GM11168 (cell line): ENCODE measurements at regions not wholly inside any gene's neighbourhood (a gene's known extent, or its start where the extent isn't known, plus 50 kb on each side); places are given as distances from the start of the nearest gene placed in this dataset.
"Not testable (repeated sequence)": the region's sequence is repeated elsewhere in the genome, so short reads cannot be mapped to it uniquely, and the experiment has no call there.

Experiments used
- in situ Hi-C: fragments of 300-500 bp; cut with MboI; formaldehyde crosslinking; loops from one replicate; pipeline ENCODE4 v1.12.0; 2022; ENCODE audit warnings: low sequenced_read_pairs; ENCODE audit not compliant: unreplicated experiment

DNA sequence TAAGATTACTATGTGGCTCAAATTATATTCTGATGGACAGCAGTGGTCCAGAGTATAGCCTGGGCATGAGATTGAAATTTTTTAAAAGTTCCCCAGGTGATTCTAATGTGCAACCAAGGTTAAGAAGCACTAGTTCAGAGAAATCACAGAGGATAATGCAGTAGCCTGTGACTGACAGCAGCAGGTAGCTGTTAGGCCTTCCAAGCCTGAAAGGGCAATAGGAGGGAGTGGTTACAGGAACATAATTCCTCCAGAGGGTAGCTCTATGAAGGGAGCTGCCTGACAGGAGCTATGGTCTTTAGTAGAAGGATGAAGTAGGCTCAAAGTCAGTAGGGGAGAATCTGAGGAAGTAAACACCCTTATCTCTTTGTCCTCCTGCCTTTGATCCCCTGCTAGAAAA lies 342.9 kb upstream of the PPP2R3A start:
- in situ Hi-C loops, result no loop called here

DNA sequence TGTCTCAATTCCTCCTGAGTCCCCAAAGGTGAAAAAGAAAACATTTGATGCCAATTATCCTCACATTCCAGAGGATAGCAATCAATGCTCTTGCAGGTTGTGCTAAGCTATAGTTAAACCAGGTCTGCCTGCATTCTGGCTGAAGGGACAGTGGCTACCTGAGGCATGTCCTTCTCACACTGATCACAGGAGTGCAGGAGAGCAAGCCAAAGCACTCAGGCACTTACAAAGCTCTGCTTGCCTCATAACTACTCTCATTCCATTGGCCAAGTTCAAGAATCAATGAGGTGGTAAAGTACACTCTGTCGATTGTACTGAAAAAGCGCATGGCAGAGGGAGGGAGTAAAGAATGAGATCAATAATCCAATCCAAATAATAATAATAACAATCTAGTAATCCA lies 342.0 kb upstream of the PPP2R3A start:
- in situ Hi-C loops, result no loop called here

DNA sequence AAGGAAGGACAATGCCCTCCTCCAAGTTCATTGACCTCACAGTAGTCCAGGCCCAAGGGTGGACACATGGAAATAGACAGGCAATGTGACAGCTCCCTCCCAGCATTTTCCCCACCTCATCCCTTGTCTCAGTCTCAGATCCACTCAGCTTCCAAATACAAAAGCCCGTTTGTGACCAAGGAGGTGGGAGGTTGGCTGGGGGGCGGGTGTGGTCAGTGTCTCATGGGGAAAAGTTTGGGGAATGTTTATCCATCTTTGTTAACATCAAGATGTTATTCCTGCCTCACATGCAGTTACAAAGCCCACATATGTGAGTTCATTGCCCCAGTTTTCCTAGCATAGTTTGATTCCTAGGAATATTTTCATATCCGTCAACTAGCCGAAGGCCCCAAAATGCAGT lies 338.5 kb upstream of the PPP2R3A start:
- in situ Hi-C loops, result no loop called here

DNA sequence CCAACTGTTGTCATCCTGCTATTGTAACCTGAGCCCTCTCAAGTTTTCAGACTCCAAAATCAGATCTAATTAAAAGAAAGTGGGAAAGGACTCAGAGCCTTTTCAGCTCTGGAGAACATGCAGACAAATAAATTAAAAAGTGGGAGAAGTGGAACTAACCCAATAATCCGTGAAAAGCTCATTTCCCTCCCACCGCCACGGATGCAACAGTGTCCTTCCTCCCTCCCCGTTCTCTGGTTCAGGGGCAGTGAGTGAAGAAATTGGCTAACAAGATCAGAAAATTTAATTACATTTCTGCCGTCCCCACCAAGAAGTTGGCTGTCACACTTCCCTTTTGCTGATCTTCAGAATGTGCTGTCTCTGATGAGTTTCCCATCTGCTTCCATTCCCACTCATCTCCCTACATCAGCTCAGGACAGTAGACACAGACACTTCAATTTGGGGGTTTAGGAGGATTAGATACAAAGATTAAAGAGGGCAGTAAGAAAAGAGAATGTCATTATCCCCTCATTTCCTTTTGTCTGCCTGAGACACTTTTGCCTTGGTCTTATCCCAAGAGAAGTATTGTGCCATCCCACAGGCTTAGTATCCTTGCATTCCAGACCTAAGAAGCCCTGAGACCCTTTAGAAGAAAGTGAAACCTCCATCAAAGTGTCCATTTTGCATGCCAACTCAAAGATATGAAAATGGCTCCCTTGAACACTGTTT lies 335.7 kb upstream of the PPP2R3A start:
- in situ Hi-C loops, result no loop called here

DNA sequence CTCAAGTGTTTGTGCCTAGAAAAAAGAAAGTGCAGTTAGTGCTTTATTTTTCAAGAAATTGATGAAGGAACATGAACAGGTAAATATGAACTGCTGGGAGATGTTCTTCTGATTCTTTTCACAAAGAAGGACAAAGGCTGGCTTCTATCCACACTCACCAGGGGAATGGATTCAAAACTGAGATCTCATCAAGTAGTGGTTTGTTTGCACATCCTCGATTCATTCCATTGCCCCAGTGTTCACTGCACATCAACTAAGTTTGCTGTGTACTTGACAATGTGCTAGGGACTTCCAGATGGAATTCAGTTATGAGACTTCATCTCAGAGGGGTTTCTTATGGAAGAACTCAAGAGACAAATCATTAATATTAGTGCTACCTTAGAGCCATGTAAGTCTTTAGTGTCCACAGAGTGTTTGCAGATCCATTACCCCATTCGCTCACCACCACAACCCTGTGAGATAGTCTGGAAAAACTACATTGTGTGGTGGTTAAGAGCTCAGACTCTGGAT lies 332.9 kb upstream of the PPP2R3A start:
- in situ Hi-C loops, result no loop called here

DNA sequence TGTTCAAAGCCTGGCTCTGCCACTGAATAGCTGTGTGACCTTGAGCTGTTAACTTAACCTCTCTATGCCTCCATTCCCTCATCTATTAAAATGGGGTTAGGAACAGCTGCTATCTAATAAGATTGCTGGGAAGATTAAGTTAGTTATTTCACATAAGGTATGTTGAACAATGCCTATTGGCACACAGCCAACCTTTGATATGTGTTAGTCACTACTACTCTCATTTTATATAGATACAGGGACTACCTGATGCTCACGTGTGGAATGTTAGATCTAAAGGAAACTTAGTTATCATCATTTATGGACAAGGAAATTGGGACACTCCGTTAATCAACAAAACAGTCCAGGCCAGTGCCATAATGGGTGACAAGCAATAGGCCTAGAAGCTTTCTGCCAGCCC lies 332.4 kb upstream of the PPP2R3A start:
- in situ Hi-C loops, result no loop called here

DNA sequence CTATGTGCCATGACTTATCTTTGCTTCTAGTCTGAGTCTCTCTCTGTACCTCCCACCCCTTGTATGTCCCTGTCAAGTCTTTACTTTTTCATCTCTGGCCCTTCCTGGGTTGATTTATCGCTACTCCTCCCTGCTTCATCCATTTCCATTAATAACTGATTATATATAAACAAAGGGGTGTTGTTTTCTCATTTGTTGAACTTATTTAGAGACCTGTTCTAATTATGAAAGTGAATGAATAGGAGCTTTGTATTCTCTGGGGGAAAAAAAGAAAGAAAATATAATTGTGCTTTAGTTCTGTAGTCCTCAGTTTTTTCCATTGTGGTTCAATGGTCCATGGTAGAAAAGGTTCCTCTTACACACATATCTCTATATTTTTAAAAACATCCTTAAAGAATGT lies 328.9 kb upstream of the PPP2R3A start:
- in situ Hi-C loops, result no loop called here

DNA sequence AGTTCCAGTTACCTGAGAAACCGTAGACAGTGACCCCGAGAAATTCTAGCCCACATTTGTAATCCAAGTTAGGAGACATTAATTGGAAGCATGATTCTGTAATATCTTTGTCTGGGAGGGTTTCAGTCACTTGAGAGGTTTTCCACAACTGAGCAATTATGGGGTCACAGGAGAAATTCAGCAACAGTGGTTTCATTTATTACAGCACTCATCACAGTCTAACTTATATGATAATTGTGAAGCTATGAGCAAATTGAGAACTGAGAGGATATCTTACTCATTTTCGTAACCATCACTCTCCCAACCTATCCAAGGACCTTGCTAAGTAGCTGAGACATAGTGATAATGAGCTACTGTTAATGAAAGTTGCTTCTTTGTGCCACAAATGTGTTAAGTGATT lies 328.5 kb upstream of the PPP2R3A start:
- in situ Hi-C loops, result no loop called here

DNA sequence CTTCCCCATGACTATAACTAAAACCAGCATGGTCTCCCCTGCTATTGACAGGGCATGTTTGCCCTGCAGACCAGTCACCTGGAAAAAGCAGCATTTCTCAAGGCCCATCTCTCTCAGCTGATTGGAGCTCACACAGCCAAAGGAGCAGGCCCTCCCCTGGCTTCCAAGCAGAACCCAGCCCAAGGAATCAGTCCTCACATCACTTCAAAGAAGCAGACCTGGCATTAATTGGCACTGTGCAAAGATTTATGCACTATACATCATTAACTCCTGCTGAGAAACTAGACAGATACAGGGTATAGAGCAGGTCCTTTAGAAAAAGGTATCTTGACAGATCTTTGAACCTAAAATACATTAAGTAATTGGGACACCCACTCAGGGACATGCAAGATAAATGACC lies 323.8 kb upstream of the PPP2R3A start:
- in situ Hi-C loops, result no loop called here

DNA sequence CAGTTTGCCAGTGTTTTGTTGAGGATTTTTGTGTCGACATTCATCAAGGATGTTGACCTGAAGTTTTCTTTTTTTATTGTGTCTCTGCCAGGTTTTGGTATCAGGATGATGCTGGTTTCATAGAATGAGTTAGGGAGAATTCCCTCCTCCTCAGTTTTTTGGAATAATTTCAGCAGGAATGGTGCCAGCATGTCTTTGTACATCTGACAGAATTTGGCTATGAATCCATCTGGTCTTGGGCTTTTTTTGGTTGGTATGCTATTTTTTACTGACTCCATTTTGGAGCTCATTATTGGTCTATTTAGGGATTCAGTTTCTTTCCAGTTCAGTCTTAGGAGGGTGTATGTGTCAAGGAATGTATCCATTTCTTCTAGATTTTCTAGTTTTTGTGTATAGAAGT lies 320.0 kb upstream of the PPP2R3A start:
- in situ Hi-C loops, result no loop called here

DNA sequence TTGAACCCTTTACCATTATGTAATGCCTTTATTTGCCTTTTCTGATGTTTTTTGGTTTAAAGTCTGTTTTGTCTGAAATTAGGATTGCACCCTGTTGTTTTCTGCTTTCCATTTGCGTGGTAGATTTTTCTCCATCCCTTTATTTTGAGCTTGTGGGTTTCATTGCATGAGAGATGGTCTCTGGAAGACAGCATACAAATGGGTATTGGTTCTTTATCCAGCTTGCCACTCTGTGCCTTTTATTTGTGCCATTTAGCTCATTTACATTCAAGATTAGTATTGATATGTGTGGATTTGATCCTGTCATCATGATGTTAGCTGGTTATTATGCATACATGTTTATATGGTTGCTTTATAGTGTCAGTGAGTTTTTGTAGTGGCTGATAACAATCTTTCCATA lies 318.7 kb upstream of the PPP2R3A start:
- in situ Hi-C loops, result no loop called here

DNA sequence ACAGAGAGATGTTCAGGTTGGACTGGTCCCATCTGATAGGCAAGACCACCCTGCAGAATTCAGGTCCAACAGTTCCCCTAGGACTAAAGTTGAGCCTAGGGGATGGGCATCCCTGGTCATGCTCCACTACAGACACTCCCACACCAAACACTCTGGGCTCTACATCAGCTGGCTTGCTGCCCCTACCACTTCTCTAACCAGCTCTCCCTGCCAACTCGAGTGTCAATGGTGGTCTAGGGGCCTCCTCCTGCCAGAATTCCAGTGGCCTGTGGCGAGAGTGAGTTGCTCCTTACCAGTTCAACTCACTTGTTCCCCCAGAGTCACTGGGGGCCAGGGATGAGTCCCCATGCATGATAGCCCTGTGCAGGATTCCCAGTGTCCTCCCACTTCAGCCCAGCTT lies 316.2 kb upstream of the PPP2R3A start:
- in situ Hi-C loops, result no loop called here

DNA sequence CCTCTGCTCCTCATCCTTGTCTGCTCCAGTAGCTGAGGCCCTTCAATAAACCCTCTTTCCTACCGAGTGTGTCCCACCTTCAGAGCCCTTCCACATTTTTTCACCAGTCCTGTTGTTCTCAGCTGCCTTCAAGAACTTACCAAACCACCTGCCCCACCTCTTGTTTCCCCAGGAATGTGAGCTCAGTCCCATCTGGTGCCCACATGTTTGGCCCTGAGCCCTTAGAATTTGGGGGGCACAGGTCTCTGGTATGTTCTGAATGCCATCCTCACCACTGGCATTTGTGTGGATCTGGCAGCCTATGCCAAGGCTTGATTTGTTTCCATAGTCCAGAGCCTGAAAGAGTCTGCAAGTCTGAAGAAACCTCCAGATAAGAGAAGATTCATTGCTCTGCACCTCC lies 315.2 kb upstream of the PPP2R3A start:
- in situ Hi-C loops, result no loop called here

DNA sequence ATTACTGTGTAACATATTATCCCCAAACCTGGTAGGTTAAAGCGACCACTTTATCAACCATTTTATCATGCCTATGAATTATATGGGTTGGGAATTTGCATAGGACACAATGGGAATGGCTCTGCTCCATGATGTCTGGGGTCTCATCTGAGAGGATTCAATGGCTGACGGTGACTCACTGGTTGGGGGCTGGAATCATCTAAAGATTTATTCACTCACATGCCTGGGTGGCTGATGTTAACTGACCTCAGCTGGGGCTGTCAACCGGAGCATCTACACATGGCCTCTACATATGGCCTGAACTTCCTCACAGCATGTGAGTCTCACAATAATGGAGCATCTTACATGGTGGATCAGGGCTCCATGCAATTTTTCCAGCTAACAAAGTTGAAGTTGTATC lies 313.1 kb upstream of the PPP2R3A start:
- in situ Hi-C loops, result no loop called here

DNA sequence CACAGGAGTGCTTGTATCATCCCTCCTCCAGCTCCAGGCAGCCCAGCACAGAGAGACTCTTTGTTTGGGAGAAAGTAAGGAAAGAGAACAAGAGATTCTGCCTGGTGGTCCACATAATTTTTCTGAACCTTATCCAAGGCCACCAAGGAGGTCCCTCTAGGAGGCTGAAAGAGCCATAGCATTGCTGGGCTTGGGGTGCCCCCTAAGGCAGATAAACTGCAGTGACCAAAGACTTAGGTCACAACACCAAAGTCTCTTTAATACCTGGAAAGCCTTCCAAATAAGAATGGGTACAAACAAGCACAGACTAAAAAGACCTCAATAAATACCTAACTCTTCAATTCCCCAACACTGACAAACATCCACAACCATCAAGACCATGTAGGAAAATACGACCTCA lies 310.2 kb upstream of the PPP2R3A start:
- in situ Hi-C loops, result no loop called here

DNA sequence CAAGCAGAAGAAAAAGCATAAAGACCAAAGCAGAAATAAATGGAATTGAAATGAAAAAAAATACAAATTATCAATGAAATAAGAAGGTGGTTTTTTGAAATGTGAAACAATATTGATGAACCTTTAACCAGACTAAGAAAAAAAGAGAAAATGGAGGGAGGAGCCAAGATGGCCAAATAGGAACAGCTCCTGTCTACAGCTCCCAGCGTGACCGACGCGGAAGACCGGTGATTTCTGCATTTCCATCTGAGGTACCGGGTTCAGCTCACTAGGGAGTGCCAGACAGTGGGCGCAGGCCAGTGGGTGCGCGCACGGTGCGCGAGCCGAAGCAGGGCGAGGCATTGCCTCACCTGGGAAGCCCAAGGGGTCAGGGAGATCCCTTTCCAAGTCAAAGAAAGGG lies 307.1 kb upstream of the PPP2R3A start:
- in situ Hi-C loops, result not testable (repeated sequence)

DNA sequence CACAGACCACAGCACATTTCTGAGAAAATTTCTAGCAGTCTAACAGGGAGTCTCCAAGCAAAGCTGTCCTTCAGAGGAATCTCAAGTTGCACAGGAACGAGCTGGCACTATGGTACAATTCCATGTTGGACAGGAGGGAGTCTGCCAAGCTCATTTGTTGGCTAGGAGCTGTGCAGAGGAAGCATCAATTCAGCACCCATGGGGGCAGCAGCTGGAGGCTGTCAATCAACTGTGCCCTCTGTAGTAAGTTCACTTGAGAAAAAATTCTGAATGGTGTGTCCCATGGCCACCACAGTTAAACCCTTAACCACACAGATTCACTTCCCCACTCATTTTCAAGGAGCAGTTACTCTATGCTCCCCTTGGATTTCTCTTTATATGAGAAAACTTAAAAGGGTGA lies 298.5 kb upstream of the PPP2R3A start:
- in situ Hi-C loops, result no loop called here

DNA sequence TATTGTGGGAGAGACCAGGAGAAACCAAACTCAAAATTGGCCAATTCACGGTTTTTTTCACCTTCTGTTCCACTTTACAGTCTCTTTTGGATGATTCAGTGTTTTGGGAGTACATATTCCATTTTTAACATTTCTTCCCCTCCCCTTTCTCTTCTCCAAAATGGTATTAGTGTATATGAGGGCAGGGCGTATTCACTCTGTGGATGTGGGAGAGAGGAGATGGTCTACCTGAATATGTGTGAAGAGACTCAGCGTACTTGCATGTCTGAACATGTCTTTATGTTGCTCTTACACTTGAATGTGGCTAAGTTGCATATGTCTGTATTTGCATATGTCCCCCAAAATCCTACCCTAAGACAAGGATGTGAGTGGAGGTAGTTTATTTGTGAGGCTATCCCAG lies 291.0 kb upstream of the PPP2R3A start:
- in situ Hi-C loops, result no loop called here

DNA sequence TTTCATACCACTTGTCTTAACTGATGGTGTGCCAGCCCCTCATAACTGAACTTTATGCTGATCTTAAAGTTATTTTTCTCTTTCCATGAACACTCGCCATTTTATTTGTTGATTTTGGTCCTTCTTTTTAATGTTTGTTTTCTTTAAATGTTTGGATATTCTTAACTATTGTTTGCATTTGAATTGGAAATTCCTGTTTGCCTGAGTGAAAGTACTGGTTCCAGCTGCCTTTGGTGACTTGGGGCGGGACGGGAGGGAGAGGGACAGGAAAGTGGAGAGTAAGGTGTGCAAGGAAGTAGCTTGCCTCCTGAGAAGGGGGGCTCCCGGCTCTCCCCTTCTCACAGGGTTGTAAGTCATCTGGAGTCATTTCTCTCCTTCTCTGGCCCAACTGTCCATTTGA lies 287.1 kb upstream of the PPP2R3A start:
- in situ Hi-C loops, result no loop called here

DNA sequence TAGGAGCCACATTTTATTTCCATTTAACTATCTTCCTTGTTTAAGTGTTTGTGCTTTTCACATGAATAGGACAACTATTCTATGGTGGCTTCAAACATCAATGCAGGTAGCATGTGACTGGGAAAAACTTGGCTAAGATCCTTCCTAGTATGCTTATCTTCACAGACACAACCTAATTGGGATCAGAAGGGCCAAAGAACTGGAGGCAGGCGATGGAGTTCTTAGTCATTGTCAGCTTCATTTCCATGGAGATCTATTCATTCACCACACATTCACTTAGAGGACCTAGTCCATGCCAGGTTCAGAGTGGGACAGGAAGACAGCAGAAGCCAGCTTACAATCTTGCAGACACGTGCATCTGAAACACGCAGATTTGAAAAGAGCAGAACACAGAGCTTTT lies 277.5 kb upstream of the PPP2R3A start:
- in situ Hi-C loops, result no loop called here

DNA sequence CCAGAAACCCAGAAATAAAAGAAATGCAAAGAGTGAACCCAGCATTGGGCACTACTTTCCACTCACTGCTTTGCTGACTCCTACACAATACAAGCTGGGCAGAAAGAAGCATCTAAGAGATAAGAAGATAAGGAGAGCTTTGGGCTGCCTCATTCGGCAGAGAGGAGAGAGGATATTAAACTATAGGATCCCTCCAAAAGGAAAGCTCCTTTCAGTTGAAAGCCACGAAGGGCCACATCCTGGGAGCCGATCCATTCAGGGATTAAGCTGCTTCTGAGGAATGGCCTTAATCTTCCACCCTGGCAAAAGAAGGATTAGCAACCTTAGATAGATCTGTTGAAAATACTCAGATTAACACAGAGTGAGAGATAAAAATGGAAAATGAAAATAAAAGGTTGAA lies 274.9 kb upstream of the PPP2R3A start:
- in situ Hi-C loops, result no loop called here

DNA sequence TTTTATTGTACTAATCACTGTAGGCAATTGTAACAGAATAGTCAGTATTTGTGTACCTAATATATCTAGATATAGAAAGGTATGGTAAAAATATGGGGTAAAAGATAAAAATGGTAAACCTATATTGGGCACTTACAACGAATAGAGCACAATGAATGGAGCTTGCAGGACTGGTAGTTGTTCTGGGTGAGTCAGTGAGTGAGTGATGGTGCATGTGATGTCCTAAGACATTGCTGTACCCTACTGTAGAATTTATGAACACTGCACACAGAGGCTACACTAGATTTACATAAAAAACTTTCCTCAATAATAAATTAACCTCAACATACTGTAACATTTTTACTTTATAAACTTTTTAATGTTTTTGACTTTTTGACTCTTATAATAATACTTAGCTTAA lies 274.3 kb upstream of the PPP2R3A start:
- in situ Hi-C loops, result no loop called here

DNA sequence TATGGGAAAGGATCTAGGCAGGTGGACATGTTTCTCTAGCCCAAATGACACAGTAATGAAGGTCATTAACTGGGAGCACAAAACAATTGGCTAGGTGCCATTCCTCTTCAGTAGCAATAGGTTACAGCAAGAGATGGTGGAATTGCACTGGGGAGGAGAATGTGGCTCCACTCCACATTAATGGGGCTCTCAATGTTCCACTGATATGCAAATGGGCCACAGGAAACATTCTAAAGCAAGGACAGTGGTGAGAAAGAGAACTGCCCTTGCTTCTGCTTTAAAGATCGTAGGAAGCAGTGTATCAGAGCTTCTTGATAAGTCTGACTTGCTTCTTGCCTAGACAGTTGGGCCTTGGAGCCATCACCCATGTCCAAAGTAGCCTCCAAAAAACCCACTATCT lies 271.4 kb upstream of the PPP2R3A start:
- in situ Hi-C loops, result no loop called here
